NCI-H146 treated with DMSO at 0.1 percent for 48 hours (cell line): ENCODE measurements at regions not wholly inside any gene's neighbourhood (a gene's known extent, or its start where the extent isn't known, plus 50 kb on each side); places are given as distances from the start of the nearest gene placed in this dataset.
"Not testable (repeated sequence)": the region's sequence is repeated elsewhere in the genome, so short reads cannot be mapped to it uniquely, and the experiment has no call there.

Experiments
- DNase-seq: peaks from one replicate; lab custom pipeline; 2025; ENCODE audit not compliant: unreplicated experiment; lab: John Stamatoyannopoulos, UW

GRCh38 chr7:12979181-12979580 lies 291.7 kb downstream of the ARL4A start:
- DNase-seq = no peak

GRCh38 chr7:12982178-12982577 lies 294.7 kb downstream of the ARL4A start:
- DNase-seq = no peak

GRCh38 chr7:12984117-12984516 lies 296.7 kb downstream of the ARL4A start:
- no peak for DNase-seq

GRCh38 chr7:12985228-12985627 lies 297.8 kb downstream of the ARL4A start:
- DNase-seq = no peak

- no peak for DNase-seq
Observed at GRCh38 chr7:12985752-12986151, 298.3 kb downstream of the ARL4A start.

- no peak for DNase-seq
Observed at GRCh38 chr7:12987238-12987637, 299.8 kb downstream of the ARL4A start.

- DNase-seq = no peak
Observed at GRCh38 chr7:12990440-12990839, 303.0 kb downstream of the ARL4A start.

GRCh38 chr7:12993025-12993424 lies 305.6 kb downstream of the ARL4A start:
- DNase-seq = no peak

GRCh38 chr7:12995912-12996469 lies 308.6 kb downstream of the ARL4A start:
- DNase-seq = no peak

- no peak for DNase-seq
Observed at GRCh38 chr7:13007331-13007730, 319.9 kb downstream of the ARL4A start.

- no peak for DNase-seq
Observed at GRCh38 chr7:13009517-13009916, 322.1 kb downstream of the ARL4A start.

- DNase-seq = no peak
Observed at GRCh38 chr7:13014011-13014410, 326.6 kb downstream of the ARL4A start.

- no peak for DNase-seq
Observed at GRCh38 chr7:13016036-13016581, 328.7 kb downstream of the ARL4A start.

- DNase-seq = no peak
Observed at GRCh38 chr7:13016592-13017332, 329.3 kb downstream of the ARL4A start.

GRCh38 chr7:13017333-13017857 lies 330.0 kb downstream of the ARL4A start:
- no peak for DNase-seq

- DNase-seq = no peak
Observed at GRCh38 chr7:13017881-13018280, 330.4 kb downstream of the ARL4A start.

GRCh38 chr7:13021566-13022300 lies 334.3 kb downstream of the ARL4A start:
- no peak for DNase-seq

- no peak for DNase-seq
Observed at GRCh38 chr7:13024121-13024674, 336.8 kb downstream of the ARL4A start.

- DNase-seq = not testable (repeated sequence)
Observed at GRCh38 chr7:13025043-13025442, 337.6 kb downstream of the ARL4A start.

GRCh38 chr7:13027321-13027720 lies 339.9 kb downstream of the ARL4A start:
- DNase-seq = no peak

- DNase-seq = no peak
Observed at GRCh38 chr7:13028036-13028824, 340.8 kb downstream of the ARL4A start.
